HEK293T (cell line): ENCODE measurements at regions not wholly inside any gene's neighbourhood (a gene's known extent, or its start where the extent isn't known, plus 50 kb on each side); places are given as distances from the start of the nearest gene placed in this dataset.

Experiments
- CTBP1 ChIP-seq: fragments of 450-650 bp; IDR thresholded peaks from 2 replicates; pipeline ENCODE4 v1.6.1; 2016; ENCODE audit warnings: borderline replicate concordance
- ELF4 ChIP-seq: fragments of 450-650 bp; IDR thresholded peaks from 2 replicates; pipeline ENCODE4 v1.6.1; 2017; ENCODE audit warnings: antibody characterized with exemption
- FOXA1 ChIP-seq: fragments of 450-650 bp; IDR thresholded peaks from 2 replicates; pipeline ENCODE4 v1.6.1; 2016; ENCODE audit warnings: mild to moderate bottlenecking
- HDGF ChIP-seq: fragments of 450-650 bp; IDR thresholded peaks from 2 replicates; pipeline ENCODE4 v1.6.1; 2017; ENCODE audit warnings: antibody characterized with exemption, borderline replicate concordance
- SP1 ChIP-seq: fragments of 450-650 bp; IDR thresholded peaks from 2 replicates; pipeline ENCODE4 v1.6.1; 2017

GRCh38 chr9:82784589-82784988 lies 278.4 kb downstream of the RASEF start:
- TF ChIP-seq HDGF: no peak
- no peak for TF ChIP-seq SP1
- no peak for TF ChIP-seq CTBP1
- TF ChIP-seq FOXA1: no peak
- TF ChIP-seq ELF4: no peak
